ENCODE measurements at regions not wholly inside any gene's neighbourhood (a gene's known extent, or its start where the extent isn't known, plus 50 kb on each side); places are given as distances from the start of the nearest gene placed in this dataset.

GRCh38 chr2:2452961-2453360 is 121.9 kb upstream of the MYT1L start:
- no peaks in the 10 kb centered on the region; the same call in 1 of the 2 replicates for H4K20me1 ChIP-seq (replicated peaks; ENCODE audit: control insufficient read depth, insufficient read depth, low read length)
- no TSS peak for BruUV-seq (replicated peaks)
- CTCF ChIA-PET (ENCODE audit: low intra/inter-chr PET ratio): no interaction called here
- H3K36me3 ChIP-seq (ENCODE audit: control insufficient read depth, insufficient read depth, low read length): no peaks in the 10 kb centered on the region
- no peaks in the 10 kb centered on the region for H3K79me2 ChIP-seq (ENCODE audit: control insufficient read depth, insufficient read depth, low read length)
- intact Hi-C loops (cut with micrococcal nuclease): no loop called here
- H3K9me3 ChIP-seq (replicated peaks; ENCODE audit: control insufficient read depth, insufficient read depth, low read depth, low read length): no peaks in the 10 kb centered on the region
- H3K9me1 ChIP-seq (ENCODE audit: control insufficient read depth, insufficient read depth, low read length): no peaks in the 10 kb centered on the region
- 0% methylated on average over 4 of the region's 4 CpGs for WGBS (ENCODE audit: insufficient coverage, low coverage, missing lambda C conversion rate)
- in situ Hi-C loops (cut with MboI): no loop called here
- TF ChIP-seq ADNP (tag; IDR thresholded peaks at IDR 0.05) (no peak), CLOCK (CRISPR knock-in tag; IDR thresholded peaks at IDR 0.05; ENCODE audit: borderline replicate concordance) (no peak), EP300 (IDR thresholded peaks at IDR 0.05; ENCODE audit: low read length) (no peak), SP1 (CRISPR knock-in tag; IDR thresholded peaks at IDR 0.05) (no peak), MEF2A (IDR thresholded peaks at IDR 0.05; ENCODE audit: control insufficient read depth, low read depth, low read length) (no peak), ZNF384 (IDR thresholded peaks at IDR 0.05; ENCODE audit: low read depth, low read length) (no peak), TFAM (CRISPR knock-in tag; conservative IDR thresholded peaks at IDR 0.05) (no peak)
- TF ChIP-seq, protein P1, sequence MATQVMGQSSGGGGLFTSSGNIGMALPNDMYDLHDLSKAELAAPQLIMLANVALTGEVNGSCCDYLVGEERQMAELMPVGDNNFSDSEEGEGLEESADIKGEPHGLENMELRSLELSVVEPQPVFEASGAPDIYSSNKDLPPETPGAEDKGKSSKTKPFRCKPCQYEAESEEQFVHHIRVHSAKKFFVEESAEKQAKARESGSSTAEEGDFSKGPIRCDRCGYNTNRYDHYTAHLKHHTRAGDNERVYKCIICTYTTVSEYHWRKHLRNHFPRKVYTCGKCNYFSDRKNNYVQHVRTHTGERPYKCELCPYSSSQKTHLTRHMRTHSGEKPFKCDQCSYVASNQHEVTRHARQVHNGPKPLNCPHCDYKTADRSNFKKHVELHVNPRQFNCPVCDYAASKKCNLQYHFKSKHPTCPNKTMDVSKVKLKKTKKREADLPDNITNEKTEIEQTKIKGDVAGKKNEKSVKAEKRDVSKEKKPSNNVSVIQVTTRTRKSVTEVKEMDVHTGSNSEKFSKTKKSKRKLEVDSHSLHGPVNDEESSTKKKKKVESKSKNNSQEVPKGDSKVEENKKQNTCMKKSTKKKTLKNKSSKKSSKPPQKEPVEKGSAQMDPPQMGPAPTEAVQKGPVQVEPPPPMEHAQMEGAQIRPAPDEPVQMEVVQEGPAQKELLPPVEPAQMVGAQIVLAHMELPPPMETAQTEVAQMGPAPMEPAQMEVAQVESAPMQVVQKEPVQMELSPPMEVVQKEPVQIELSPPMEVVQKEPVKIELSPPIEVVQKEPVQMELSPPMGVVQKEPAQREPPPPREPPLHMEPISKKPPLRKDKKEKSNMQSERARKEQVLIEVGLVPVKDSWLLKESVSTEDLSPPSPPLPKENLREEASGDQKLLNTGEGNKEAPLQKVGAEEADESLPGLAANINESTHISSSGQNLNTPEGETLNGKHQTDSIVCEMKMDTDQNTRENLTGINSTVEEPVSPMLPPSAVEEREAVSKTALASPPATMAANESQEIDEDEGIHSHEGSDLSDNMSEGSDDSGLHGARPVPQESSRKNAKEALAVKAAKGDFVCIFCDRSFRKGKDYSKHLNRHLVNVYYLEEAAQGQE (IDR thresholded peaks at IDR 0.05; ENCODE audit: borderline replicate concordance): no peak
- TF ChIP-seq, protein P1 (CRISPR knock-in tag; IDR thresholded peaks at IDR 0.05; ENCODE audit: low read depth): no peak
- no peaks in the 10 kb centered on the region for H3K4me1 ChIP-seq (replicated peaks in 1 of 2; ENCODE audit: control insufficient read depth in 2 of 2, insufficient read depth in 2 of 2, low read length in 2 of 2)
- no peak overlapping the region for H3K9ac ChIP-seq (ENCODE audit: insufficient read depth in 1 of 2, low read depth in 2 of 2, low read length in 2 of 2)
- POLR2A ChIA-PET: no interaction called here
- no peak overlapping the region for H3K4me2 ChIP-seq (ENCODE audit: insufficient read depth, low read length)
- FAIRE-seq (no peak), ATAC-seq (no peak), DNase-seq (ENCODE audit: extremely low read depth in 1 of 4, low spot score in 3 of 4) (no peak)
- no peak overlapping the region for H3K27ac ChIP-seq (ENCODE audit: extremely low read depth, low read depth, low read length)
- no peak overlapping the region for H2AFZ ChIP-seq (ENCODE audit: low read depth, low read length)
- H3K4me3 ChIP-seq: no peak overlapping the region
- H3K27me3 ChIP-seq (ENCODE audit: control insufficient read depth in 2 of 2, insufficient read depth in 2 of 2, low read length in 2 of 2): no peaks in the 10 kb centered on the region

All from K562 (cell line).